ENCODE measurements at regions not wholly inside any gene's neighbourhood (a gene's known extent, or its start where the extent isn't known, plus 50 kb on each side); places are given as distances from the start of the nearest gene placed in this dataset.
A peak's percentile ranks its signal among the peaks of the same experiment; 100 is the strongest.

- TF ChIP-seq, protein P1, sequence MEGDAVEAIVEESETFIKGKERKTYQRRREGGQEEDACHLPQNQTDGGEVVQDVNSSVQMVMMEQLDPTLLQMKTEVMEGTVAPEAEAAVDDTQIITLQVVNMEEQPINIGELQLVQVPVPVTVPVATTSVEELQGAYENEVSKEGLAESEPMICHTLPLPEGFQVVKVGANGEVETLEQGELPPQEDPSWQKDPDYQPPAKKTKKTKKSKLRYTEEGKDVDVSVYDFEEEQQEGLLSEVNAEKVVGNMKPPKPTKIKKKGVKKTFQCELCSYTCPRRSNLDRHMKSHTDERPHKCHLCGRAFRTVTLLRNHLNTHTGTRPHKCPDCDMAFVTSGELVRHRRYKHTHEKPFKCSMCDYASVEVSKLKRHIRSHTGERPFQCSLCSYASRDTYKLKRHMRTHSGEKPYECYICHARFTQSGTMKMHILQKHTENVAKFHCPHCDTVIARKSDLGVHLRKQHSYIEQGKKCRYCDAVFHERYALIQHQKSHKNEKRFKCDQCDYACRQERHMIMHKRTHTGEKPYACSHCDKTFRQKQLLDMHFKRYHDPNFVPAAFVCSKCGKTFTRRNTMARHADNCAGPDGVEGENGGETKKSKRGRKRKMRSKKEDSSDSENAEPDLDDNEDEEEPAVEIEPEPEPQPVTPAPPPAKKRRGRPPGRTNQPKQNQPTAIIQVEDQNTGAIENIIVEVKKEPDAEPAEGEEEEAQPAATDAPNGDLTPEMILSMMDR (IDR thresholded peaks at IDR 0.05; ENCODE audit: insufficient read depth, low read depth, low read length, missing control alignments): no peak
- no peak for DNase-seq (ENCODE audit: low read depth)
- H3K4me3 ChIP-seq (ENCODE audit: low read length): no peak overlapping the region
Observed at GRCh38 chr4:4627906-4628305, 86.1 kb upstream of the STX18 start.

DNA sequence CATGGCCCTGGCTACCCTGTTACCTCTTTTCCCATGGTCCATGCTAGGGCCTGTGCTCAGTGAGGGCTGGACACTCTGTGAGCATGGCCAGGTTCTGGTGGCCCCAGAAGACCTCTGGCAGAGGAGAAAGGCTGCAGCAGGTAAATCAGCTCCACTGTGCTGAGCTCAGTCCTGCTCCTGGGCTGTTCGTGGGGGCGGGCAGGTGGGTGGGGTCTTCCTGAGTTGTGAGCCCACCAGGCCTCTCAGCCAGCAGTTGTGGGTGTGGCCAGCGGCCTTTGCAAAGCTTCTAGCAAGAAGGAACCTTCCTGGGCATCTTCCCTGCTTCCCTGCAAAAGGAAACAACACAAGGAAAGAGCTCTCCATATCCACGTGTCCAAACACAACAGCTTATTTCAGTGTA lies 85.3 kb upstream of the STX18 start:
- no peak for DNase-seq (ENCODE audit: low read depth)
- TF ChIP-seq, protein P1 (IDR thresholded peaks at IDR 0.05; ENCODE audit: insufficient read depth, low read depth, low read length, missing control alignments): no peak
- no peak overlapping the region for H3K4me3 ChIP-seq (ENCODE audit: low read length)

DNA sequence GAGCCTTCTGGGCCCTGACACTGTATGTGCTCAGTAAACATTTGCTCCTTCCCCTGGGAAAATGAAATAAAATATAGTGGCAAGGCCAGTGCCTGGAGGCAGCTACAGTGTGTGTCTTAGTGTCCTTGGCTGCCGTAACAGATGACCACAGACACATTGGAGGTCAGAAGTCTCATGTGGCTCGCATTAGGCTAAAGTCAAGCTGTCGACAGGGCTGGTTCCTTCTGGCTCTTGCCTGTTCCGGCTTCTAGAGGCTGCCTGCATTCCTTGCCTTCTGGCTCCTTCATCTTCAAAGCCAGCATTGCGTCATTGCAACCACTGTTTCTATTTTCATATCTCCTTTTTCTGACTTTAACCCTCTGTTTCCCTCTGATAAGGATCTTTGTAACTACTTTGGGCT lies 83.6 kb upstream of the STX18 start:
- TF ChIP-seq, protein P1 (IDR thresholded peaks at IDR 0.05; ENCODE audit: insufficient read depth, low read depth, low read length, missing control alignments): no peak
- DNase-seq (ENCODE audit: low read depth): no peak
- H3K4me3 ChIP-seq (ENCODE audit: low read length): no peak overlapping the region

GRCh38 chr4:4624276-4624897 lies 82.5 kb upstream of the STX18 start:
- TF ChIP-seq, protein P1 (IDR thresholded peaks at IDR 0.05; ENCODE audit: insufficient read depth, low read depth, low read length, missing control alignments): no peak
- DNase-seq (ENCODE audit: low read depth): no peak
- no peak overlapping the region for H3K4me3 ChIP-seq (ENCODE audit: low read length)

- DNase-seq (ENCODE audit: low read depth): peak; percentile 32
- TF ChIP-seq, protein P1 (IDR thresholded peaks at IDR 0.05; ENCODE audit: insufficient read depth, low read depth, low read length, missing control alignments): no peak
- no peak overlapping the region for H3K4me3 ChIP-seq (ENCODE audit: low read length)
Observed at GRCh38 chr4:4619821-4620220, 78.0 kb upstream of the STX18 start.

DNA sequence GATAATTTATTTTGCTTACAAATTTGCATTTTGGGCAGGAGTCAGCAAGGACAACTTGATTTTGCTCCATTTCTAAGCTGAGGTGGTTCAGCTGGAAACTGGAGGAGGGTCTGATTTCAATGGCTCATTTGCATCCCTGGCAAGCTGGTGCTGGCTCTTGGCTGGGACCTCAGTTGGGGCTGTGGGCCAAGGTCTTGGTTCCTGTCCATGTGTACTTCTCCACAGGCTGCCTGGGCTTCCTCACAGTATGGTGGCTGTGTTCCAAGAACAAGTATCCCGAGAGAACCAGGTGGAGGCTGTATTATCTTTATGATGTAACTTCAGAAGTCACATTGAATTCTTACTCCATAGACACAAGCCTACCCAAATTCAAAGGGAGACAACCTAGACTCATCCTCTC lies 77.0 kb upstream of the STX18 start:
- H3K4me3 ChIP-seq (ENCODE audit: low read length): no peak overlapping the region
- TF ChIP-seq, protein P1 (IDR thresholded peaks at IDR 0.05; ENCODE audit: insufficient read depth, low read depth, low read length, missing control alignments): no peak
- no peak for DNase-seq (ENCODE audit: low read depth)
